GM13977 (cell line): ENCODE measurements at regions not wholly inside any gene's neighbourhood (a gene's known extent, or its start where the extent isn't known, plus 50 kb on each side); places are given as distances from the start of the nearest gene placed in this dataset.

Experiments
- DNase-seq: peaks from one replicate; pipeline ENCODE4 v3.0.0; 2012; ENCODE audit warnings: low spot score
- in situ Hi-C: fragments of 300-500 bp; cut with MboI; formaldehyde crosslinking; loops from one replicate; pipeline ENCODE4 v1.12.0; 2022; ENCODE audit warnings: low sequenced_read_pairs, low pct_unique_long_range_greater_than_20kb, mixed read lengths, inconsistent platforms; ENCODE audit not compliant: unreplicated experiment
- TF ChIP-seq, protein P1 (sequence below): IDR thresholded peaks from 2 replicates; pipeline ENCODE4 v1.5.1; 2012; ENCODE audit warnings: mild to moderate bottlenecking, control low read depth; ENCODE audit not compliant: insufficient read depth; ENCODE audit errors: extremely low read depth, missing control alignments

DNA sequence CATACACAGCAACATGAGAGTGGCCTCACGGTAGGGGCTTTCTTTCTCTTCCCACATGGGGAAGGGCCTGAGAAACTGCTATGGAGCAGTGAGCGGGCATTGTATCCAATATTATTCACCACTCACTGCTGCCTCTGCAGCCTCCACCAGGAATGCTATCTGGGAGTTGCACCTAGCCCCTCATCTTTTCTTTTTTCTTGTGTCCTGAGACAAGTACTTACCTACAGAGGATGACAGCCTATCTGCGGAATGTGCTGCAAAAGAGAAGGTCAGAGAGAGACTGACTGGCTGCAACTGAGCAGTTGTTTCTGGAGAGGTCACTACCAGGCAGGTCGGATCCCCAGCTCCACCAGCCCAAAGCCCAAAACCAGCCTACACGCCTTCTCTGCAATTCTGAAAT is 52.1 kb upstream of the HTATIP2 start:
- TF ChIP-seq, protein P1, sequence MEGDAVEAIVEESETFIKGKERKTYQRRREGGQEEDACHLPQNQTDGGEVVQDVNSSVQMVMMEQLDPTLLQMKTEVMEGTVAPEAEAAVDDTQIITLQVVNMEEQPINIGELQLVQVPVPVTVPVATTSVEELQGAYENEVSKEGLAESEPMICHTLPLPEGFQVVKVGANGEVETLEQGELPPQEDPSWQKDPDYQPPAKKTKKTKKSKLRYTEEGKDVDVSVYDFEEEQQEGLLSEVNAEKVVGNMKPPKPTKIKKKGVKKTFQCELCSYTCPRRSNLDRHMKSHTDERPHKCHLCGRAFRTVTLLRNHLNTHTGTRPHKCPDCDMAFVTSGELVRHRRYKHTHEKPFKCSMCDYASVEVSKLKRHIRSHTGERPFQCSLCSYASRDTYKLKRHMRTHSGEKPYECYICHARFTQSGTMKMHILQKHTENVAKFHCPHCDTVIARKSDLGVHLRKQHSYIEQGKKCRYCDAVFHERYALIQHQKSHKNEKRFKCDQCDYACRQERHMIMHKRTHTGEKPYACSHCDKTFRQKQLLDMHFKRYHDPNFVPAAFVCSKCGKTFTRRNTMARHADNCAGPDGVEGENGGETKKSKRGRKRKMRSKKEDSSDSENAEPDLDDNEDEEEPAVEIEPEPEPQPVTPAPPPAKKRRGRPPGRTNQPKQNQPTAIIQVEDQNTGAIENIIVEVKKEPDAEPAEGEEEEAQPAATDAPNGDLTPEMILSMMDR, result no peak
- in situ Hi-C loops, result no loop called here
- DNase-seq, result no peak

DNA sequence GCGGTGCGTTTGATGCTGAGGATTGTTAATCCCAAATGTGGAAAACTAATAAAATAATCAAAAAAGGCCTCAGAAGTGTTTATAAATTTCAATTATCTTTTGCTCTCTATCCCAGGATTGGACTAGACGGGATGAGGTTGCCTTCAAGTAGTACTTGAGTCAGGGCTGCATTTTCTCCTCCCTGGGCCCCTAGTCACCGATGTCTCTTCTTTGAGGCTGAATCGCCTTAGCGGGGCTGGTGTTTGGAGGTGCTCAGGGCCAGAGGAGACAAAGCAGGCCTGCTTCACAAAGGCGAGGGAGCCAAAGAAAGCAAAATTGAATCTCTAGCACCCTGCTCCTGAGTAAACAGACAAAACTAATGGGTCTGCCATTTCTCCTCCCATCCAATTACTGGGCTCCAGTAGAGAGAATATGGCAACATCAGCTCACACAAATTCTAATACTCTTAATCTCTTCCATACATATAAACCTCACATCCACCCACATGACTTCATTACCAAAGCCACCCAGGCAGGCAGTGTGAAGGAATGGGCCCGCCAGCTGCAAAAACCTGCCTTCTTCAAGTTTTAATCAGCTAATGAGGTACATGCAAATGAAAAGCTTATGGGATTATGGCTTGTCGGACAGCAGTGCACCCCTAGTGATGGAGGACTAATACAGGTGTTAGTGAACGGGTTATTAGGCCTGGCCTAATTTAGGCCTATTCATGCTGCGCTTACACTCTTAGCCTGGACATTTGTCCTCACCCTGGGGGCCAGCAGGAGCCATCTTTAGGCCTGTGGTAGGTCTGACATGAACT is 52.7 kb upstream of the HTATIP2 start:
- TF ChIP-seq, protein P1, result no peak
- in situ Hi-C loops, result no loop called here
- no peak for DNase-seq

DNA sequence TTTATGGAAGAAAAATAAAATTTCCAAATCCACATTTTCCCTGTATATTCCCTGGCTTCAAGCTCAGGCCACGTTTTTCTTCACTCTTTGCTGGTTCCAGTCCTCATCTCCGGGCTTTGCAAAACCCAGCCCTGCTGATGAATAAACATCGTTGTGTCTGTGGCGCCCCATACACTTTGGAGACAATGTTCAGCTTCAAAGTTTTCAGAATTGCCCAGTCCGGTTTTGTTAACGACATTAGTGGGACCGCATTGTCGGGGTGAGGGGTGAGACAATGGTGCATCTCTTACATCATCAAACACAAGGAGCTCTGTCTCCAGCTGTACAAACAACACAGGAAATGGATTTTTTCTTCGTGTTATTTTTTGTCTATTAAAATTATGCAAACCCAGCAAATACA is 53.4 kb upstream of the HTATIP2 start:
- no peak for DNase-seq
- TF ChIP-seq, protein P1, result no peak
- in situ Hi-C loops, result no loop called here

DNA sequence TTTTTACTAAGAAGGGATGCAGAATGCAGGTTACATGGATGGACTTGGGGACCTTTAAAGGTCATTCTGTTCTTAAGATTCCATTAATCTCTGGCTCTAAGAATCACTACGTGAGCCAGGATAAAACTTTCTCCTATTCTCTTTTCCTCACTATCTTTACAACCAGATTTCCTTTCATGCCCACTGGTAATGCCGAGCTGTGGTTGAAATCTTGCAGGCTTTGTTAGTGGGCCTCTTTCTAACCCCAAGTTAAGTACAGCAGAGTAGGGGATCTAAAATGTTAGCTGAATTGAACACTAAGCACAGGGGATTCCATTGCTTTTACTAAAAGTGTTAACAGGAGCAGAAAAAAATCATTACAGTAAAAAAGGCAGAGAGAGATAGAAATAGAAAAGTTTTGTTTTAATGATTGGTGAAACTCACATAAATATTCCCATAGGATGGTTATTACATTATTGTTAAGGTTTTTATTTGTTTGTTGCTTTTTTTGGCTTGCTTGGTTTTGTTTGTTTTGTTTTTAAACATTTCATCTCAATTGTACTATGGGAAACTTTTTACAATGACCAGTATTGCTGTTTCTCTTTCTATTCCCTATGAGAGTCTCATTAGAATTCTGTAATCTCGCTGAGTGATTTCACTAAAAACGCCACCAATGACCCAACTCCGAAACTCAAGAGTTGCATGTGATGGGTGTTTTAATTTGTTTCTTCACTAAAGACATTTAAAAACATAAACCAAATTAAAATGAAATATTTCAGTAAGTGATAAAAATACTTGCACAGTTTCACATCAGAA is 54.1 kb upstream of the HTATIP2 start:
- no peak for DNase-seq
- TF ChIP-seq, protein P1, result no peak
- in situ Hi-C loops, result no loop called here

DNA sequence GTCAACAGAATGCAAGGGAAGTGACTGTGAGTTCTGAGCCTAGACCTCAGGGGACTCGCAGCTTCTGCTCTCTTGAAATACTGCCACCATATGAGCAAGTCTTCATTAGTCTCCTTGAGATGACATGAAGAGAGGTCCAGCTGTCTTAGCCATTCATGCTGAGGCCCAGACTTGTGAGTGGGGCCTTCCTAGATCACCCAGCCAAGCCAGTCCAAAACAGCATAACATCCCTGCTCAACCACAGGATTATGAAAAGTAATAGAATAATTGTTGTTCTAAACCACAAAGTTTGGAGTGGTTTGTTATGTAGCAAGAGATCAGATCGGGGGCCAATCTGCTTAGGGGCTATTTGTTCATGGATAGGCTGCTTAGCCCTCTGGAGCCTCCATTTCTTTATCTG is 54.9 kb upstream of the HTATIP2 start:
- DNase-seq, result no peak
- in situ Hi-C loops, result no loop called here
- TF ChIP-seq, protein P1, result no peak

DNA sequence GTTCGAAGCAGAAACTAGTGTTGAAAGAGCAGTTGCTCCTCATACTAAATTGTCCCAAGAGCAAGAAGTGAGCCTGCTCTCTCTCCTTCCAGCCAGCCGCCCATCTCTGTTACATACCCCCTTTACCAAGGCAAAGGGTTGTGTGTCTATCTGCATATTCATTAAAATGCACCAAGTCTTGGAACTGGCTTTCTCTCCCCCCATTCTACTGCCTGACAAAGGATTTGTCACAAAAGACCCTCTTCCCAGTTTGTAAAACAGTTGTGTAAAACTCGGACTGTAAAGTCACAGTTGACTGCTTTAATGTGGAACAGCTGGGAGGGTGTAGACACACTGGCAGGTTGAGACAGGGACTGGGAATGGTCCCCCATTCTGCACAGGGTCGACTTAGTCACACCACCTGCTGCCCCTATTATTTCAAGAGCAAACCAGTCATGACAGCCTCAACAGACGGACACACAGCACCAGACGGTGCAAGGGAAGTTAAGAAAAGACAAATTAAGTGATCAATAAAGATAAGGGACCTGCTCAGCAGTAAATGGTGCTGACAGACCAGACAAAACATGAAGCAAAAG is 60.0 kb upstream of the HTATIP2 start:
- in situ Hi-C loops, result no loop called here
- no peak for DNase-seq
- TF ChIP-seq, protein P1, result no peak
